ENCODE measurements at regions not wholly inside any gene's neighbourhood (a gene's known extent, or its start where the extent isn't known, plus 50 kb on each side); places are given as distances from the start of the nearest gene placed in this dataset.

- DNase-seq = no peak
Measured at GRCh38 chr5:158147227-158147626, 288.3 kb upstream of the CLINT1 start.

- DNase-seq = no peak
Measured at GRCh38 chr5:158145827-158146226, 286.9 kb upstream of the CLINT1 start.

GRCh38 chr5:158143081-158143480, 284.1 kb upstream of the CLINT1 start:
- no peak for DNase-seq

GRCh38 chr5:158142156-158142555, 283.2 kb upstream of the CLINT1 start:
- no peak for DNase-seq

GRCh38 chr5:158140120-158140731, 281.3 kb upstream of the CLINT1 start:
- DNase-seq = no peak

GRCh38 chr5:158139161-158139560, 280.2 kb upstream of the CLINT1 start:
- no peak for DNase-seq

- DNase-seq = no peak
Measured at GRCh38 chr5:158135682-158136179, 276.8 kb upstream of the CLINT1 start.

GRCh38 chr5:158133369-158133768, 274.4 kb upstream of the CLINT1 start:
- no peak for DNase-seq

GRCh38 chr5:158127536-158127935, 268.6 kb upstream of the CLINT1 start:
- no peak for DNase-seq

GRCh38 chr5:158126442-158127405, 267.8 kb upstream of the CLINT1 start:
- DNase-seq = no peak

GRCh38 chr5:158124606-158125316, 265.8 kb upstream of the CLINT1 start:
- DNase-seq = no peak

GRCh38 chr5:158123595-158123994, 264.6 kb upstream of the CLINT1 start:
- no peak for DNase-seq

GRCh38 chr5:158121678-158122077, 262.7 kb upstream of the CLINT1 start:
- DNase-seq = no peak

GRCh38 chr5:158120760-158121159, 261.8 kb upstream of the CLINT1 start:
- no peak for DNase-seq

GRCh38 chr5:158119961-158120723, 261.2 kb upstream of the CLINT1 start:
- no peak for DNase-seq

- DNase-seq = no peak
Measured at GRCh38 chr5:158117467-158118160, 258.7 kb upstream of the CLINT1 start.

GRCh38 chr5:158116965-158117364, 258.0 kb upstream of the CLINT1 start:
- no peak for DNase-seq

GRCh38 chr5:158115468-158115867, 256.5 kb upstream of the CLINT1 start:
- DNase-seq = no peak

- no peak for DNase-seq
Measured at GRCh38 chr5:158108177-158108576, 249.2 kb upstream of the CLINT1 start.

GRCh38 chr5:158100373-158100888, 241.5 kb upstream of the CLINT1 start:
- no peak for DNase-seq

GRCh38 chr5:158099571-158100105, 240.7 kb upstream of the CLINT1 start:
- DNase-seq = no peak

All from activated CD4-positive, alpha-beta T cell treated with anti-CD3 and anti-CD28 coated beads, Interleukin-2, amount 50 U/mL, for 16 hours (primary cell).